Putamen (tissue), 1 donor: ENCODE measurements at regions not wholly inside any gene's neighbourhood (a gene's known extent, or its start where the extent isn't known, plus 50 kb on each side); places are given as distances from the start of the nearest gene placed in this dataset.

Experiments
- DNase-seq: peaks from one replicate; pipeline ENCODE4 v3.0.0-alpha.2; 2016; ENCODE audit warnings: low spot score

GRCh38 chr14:27096091-27096490 lies 498.3 kb upstream of the NOVA1 start:
- DNase-seq = no peak

- no peak for DNase-seq
Observed at GRCh38 chr14:27098451-27098850, 500.6 kb upstream of the NOVA1 start.

- DNase-seq = no peak
Observed at GRCh38 chr14:27114180-27114579, 516.3 kb upstream of the NOVA1 start.

GRCh38 chr14:27123162-27123561 lies 525.3 kb upstream of the NOVA1 start:
- no peak for DNase-seq

GRCh38 chr14:27127838-27128237 lies 530.0 kb upstream of the NOVA1 start:
- no peak for DNase-seq

- no peak for DNase-seq
Observed at GRCh38 chr14:27134200-27134599, 536.4 kb upstream of the NOVA1 start.

GRCh38 chr14:27145170-27145569 lies 547.3 kb upstream of the NOVA1 start:
- DNase-seq = no peak

- DNase-seq = no peak
Observed at GRCh38 chr14:27148143-27148542, 550.3 kb upstream of the NOVA1 start.

- DNase-seq = no peak
Observed at GRCh38 chr14:27164139-27164538, 566.3 kb upstream of the NOVA1 start.

- DNase-seq = no peak
Observed at GRCh38 chr14:27175489-27175888, 577.7 kb upstream of the NOVA1 start.

- no peak for DNase-seq
Observed at GRCh38 chr14:27181333-27181732, 583.5 kb upstream of the NOVA1 start.

- DNase-seq = no peak
Observed at GRCh38 chr14:27184427-27184826, 586.6 kb upstream of the NOVA1 start.

- DNase-seq = no peak
Observed at GRCh38 chr14:27186048-27186447, 588.2 kb upstream of the NOVA1 start.

- DNase-seq = no peak
Observed at GRCh38 chr14:27187136-27187535, 589.3 kb upstream of the NOVA1 start.

- no peak for DNase-seq
Observed at GRCh38 chr14:27190296-27190695, 592.5 kb upstream of the NOVA1 start.

- no peak for DNase-seq
Observed at GRCh38 chr14:27199272-27199671, 601.4 kb upstream of the NOVA1 start.

- no peak for DNase-seq
Observed at GRCh38 chr14:27205036-27205435, 607.2 kb upstream of the NOVA1 start.

GRCh38 chr14:27211741-27212140 lies 613.9 kb upstream of the NOVA1 start:
- DNase-seq = no peak

GRCh38 chr14:27222671-27223070 lies 624.8 kb upstream of the NOVA1 start:
- DNase-seq = no peak

- no peak for DNase-seq
Observed at GRCh38 chr14:27223906-27224305, 626.1 kb upstream of the NOVA1 start.

GRCh38 chr14:27228053-27228452 lies 630.2 kb upstream of the NOVA1 start:
- no peak for DNase-seq

GRCh38 chr14:27234331-27234730 lies 636.5 kb upstream of the NOVA1 start:
- DNase-seq = no peak

GRCh38 chr14:27236601-27237000 lies 638.8 kb upstream of the NOVA1 start:
- DNase-seq = no peak

GRCh38 chr14:27242874-27243273 lies 645.0 kb upstream of the NOVA1 start:
- DNase-seq = no peak

GRCh38 chr14:27243365-27243764 lies 645.5 kb upstream of the NOVA1 start:
- DNase-seq = no peak
